ENCODE measurements at regions not wholly inside any gene's neighbourhood (a gene's known extent, or its start where the extent isn't known, plus 50 kb on each side); places are given as distances from the start of the nearest gene placed in this dataset.

DNA sequence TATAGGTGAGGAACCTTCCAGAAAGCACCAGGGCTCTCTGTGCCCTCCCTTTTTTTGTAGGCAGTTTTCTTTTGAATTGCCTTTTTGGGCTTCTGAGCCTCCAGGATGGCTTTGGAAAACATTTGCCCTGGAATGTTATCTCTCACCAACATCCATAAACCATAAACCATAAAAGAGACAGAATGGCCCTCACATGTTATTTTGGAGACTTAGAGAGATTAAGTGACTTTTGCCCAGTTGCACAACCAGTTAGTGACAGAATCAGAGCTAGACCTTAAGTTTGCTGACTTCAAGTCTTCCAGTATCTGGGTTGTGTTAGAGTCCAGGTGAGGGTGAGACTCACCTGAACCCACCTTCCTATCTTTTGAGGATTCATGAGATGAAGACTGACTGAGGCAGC is 153.0 kb upstream of the STX18 start:
- DNase-seq (ENCODE audit: low read depth), result no peak
- Histone ChIP-seq H3K4me3 (ENCODE audit: low read depth, low read length) (no peak overlapping the region), H3K27me3 (ENCODE audit: control insufficient read depth, insufficient read depth, low read length) (no peaks in the 10 kb centered on the region; the same call in 1 of the 2 replicates), H3K36me3 (ENCODE audit: control insufficient read depth, insufficient read depth, low read length) (no peaks in the 10 kb centered on the region)
- TF ChIP-seq, protein P1, sequence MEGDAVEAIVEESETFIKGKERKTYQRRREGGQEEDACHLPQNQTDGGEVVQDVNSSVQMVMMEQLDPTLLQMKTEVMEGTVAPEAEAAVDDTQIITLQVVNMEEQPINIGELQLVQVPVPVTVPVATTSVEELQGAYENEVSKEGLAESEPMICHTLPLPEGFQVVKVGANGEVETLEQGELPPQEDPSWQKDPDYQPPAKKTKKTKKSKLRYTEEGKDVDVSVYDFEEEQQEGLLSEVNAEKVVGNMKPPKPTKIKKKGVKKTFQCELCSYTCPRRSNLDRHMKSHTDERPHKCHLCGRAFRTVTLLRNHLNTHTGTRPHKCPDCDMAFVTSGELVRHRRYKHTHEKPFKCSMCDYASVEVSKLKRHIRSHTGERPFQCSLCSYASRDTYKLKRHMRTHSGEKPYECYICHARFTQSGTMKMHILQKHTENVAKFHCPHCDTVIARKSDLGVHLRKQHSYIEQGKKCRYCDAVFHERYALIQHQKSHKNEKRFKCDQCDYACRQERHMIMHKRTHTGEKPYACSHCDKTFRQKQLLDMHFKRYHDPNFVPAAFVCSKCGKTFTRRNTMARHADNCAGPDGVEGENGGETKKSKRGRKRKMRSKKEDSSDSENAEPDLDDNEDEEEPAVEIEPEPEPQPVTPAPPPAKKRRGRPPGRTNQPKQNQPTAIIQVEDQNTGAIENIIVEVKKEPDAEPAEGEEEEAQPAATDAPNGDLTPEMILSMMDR (IDR thresholded peaks at IDR 0.05; ENCODE audit: insufficient read depth, low read depth, low read length), result no peak
- POLR2A ChIA-PET, result no interaction called here
- CTCF ChIA-PET, result interaction anchor here (1.0 to 2.1 kb wide), 6 partner anchors 9 to 206 kb away, joined by 3 to 7 read pairs (median 4); no protein-coding TSS in a partner anchor

GRCh38 chr4:4694296-4694772 is 152.5 kb upstream of the STX18 start:
- ChIA-PET POLR2A (interaction anchor here (0.5 to 0.9 kb wide), 2 partner anchors 9 to 187 kb away, joined by 3 to 4 read pairs; no protein-coding TSS in a partner anchor), CTCF (interaction anchor here (1.0 to 2.1 kb wide), 9 partner anchors 9 to 206 kb away, joined by 3 to 9 read pairs (median 4); no protein-coding TSS in a partner anchor)
- H3K36me3 ChIP-seq (ENCODE audit: control insufficient read depth, insufficient read depth, low read length), result no peaks in the 10 kb centered on the region
- no peaks in the 10 kb centered on the region; the same call in 1 of the 2 replicates for H3K27me3 ChIP-seq (ENCODE audit: control insufficient read depth, insufficient read depth, low read length)
- no peak overlapping the region for H3K4me3 ChIP-seq (ENCODE audit: low read depth, low read length)
- TF ChIP-seq, protein P1 (IDR thresholded peaks at IDR 0.05; ENCODE audit: insufficient read depth, low read depth, low read length), result peak; percentile 60
- DNase-seq (ENCODE audit: low read depth), result no peak

DNA sequence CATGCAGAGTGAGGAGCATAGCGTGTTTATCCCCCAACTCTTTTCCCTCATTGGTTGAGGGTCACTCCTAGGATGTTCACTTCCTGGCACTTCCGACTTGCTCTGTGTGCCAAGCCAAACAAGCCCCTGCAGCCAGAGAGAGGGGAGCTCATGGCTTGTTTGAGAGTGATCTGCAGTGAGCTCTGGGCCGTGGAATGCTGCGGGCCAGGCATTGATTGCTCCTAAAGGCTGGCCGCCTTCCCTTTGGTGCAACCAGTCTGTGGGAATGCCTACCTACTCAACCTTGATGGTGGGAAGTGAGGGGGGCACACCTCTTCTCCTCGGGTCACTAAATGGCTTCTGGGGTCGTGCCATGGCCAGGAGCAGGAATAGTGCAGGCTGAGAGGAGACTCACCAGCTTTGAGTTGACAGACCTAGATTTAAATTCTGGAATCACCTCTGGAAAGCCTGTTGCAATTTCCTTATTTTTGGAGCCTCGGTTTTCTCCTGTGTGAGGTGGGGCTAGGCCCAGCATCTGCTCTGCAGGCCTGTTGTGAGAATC is 152.0 kb upstream of the STX18 start:
- Histone ChIP-seq H3K27me3 (ENCODE audit: control insufficient read depth, insufficient read depth, low read length) (no peaks in the 10 kb centered on the region; the same call in 1 of the 2 replicates), H3K36me3 (ENCODE audit: control insufficient read depth, insufficient read depth, low read length) (no peaks in the 10 kb centered on the region), H3K4me3 (ENCODE audit: low read depth, low read length) (no peak overlapping the region)
- TF ChIP-seq, protein P1 (IDR thresholded peaks at IDR 0.05; ENCODE audit: insufficient read depth, low read depth, low read length), result no peak
- no peak for DNase-seq (ENCODE audit: low read depth)
- POLR2A ChIA-PET, result interaction anchor here (0.5 to 0.9 kb wide), 2 partner anchors 8 to 186 kb away, joined by 3 to 4 read pairs; no protein-coding TSS in a partner anchor
- CTCF ChIA-PET, result interaction anchor here (1.0 to 2.1 kb wide), 11 partner anchors 10 to 206 kb away, joined by 3 to 9 read pairs (median 4); no protein-coding TSS in a partner anchor

GRCh38 chr4:4693258-4693657 is 151.4 kb upstream of the STX18 start:
- Histone ChIP-seq H3K27me3 (ENCODE audit: control insufficient read depth, insufficient read depth, low read length) (no peaks in the 10 kb centered on the region; the same call in 1 of the 2 replicates), H3K36me3 (ENCODE audit: control insufficient read depth, insufficient read depth, low read length) (no peaks in the 10 kb centered on the region), H3K4me3 (ENCODE audit: low read depth, low read length) (no peak overlapping the region)
- ChIA-PET CTCF (interaction anchor here (1.1 to 2.1 kb wide), 8 partner anchors 11 to 206 kb away, joined by 3 to 9 read pairs (median 6); no protein-coding TSS in a partner anchor), POLR2A (no interaction called here)
- TF ChIP-seq, protein P1 (IDR thresholded peaks at IDR 0.05; ENCODE audit: insufficient read depth, low read depth, low read length), result no peak
- no peak for DNase-seq (ENCODE audit: low read depth)

GRCh38 chr4:4690854-4691253 is 149.0 kb upstream of the STX18 start:
- no peak for DNase-seq (ENCODE audit: low read depth)
- CTCF ChIA-PET, result interaction anchor here (0.7 to 1.2 kb wide), 3 partner anchors 9 to 24 kb away, joined by 3 to 4 read pairs (median 3); no protein-coding TSS in a partner anchor

More at GRCh38 chr4:4690854-4691253, 149.0 kb upstream of the STX18 start:
- no peaks in the 10 kb centered on the region for H3K27me3 ChIP-seq (ENCODE audit: control insufficient read depth, insufficient read depth, low read length)
- POLR2A ChIA-PET, result no interaction called here
- TF ChIP-seq, protein P1 (IDR thresholded peaks at IDR 0.05; ENCODE audit: insufficient read depth, low read depth, low read length), result no peak
- no peak overlapping the region for H3K4me3 ChIP-seq (ENCODE audit: low read depth, low read length)
- H3K36me3 ChIP-seq (ENCODE audit: control insufficient read depth, insufficient read depth, low read length), result no peaks in the 10 kb centered on the region
